Adrenal gland (tissue), 9 donors: ENCODE measurements at regions not wholly inside any gene's neighbourhood (a gene's known extent, or its start where the extent isn't known, plus 50 kb on each side); places are given as distances from the start of the nearest gene placed in this dataset.

Experiments
- DNase-seq, 7 donors: peaks; one replicate each; pipeline ENCODE4 v3.0.0-alpha.2; 2019 to 2020
- H3K27ac ChIP-seq, 5 donors: fragments of 200-600 bp; sonication (generic) in 4 of 5; 1 replicate in 3 of 5; 2 replicates in 2 of 5; pipeline versions ENCODE4 v1.5.1 to v1.8.0; 2016 to 2020; ENCODE audit warnings: mild to moderate bottlenecking in 1 of 5
- H3K27me3 ChIP-seq: fragments of 200-600 bp; 2 replicates; pipeline ENCODE4 v1.8.0; 2021
- H3K36me3 ChIP-seq, 2 donors: fragments of 200-600 bp; replicated peaks in 1 of 2; 1 replicate in 1 of 2; 2 replicates in 1 of 2; pipeline versions ENCODE4 v1.5.1 to v1.8.0; 2018 to 2022
- H3K4me1 ChIP-seq, 2 donors: fragments of 200-600 bp; replicated peaks in 1 of 2; 1 replicate in 1 of 2; 2 replicates in 1 of 2; pipeline versions ENCODE4 v1.5.1 to v1.8.0; 2018 to 2021
- H3K4me3 ChIP-seq, 4 donors: fragments of 200-600 bp; sonication (generic) in 3 of 4; one replicate each; pipeline ENCODE4 v1.5.1; 2016 to 2018
- H3K9me3 ChIP-seq, 3 donors: fragments of 200-600 bp; sonication (generic) in 1 of 3; replicated peaks in 1 of 3; 1 replicate in 2 of 3; 2 replicates in 1 of 3; pipeline versions ENCODE4 v1.5.1 to v1.8.0; 2016 to 2021
- CTCF ChIP-seq, 6 experiments: fragments of 450-650 bp in 4 of 6; fragments of 200-600 bp in 2 of 6; sonication (generic) in 1 of 6; IDR thresholded peaks; 1 replicate in 5 of 6; 2 replicates in 1 of 6; pipeline versions ENCODE4 v1.5.1 to v1.8.0; 2016 to 2021; ENCODE audit warnings: antibody characterized with exemption in 6 of 6, mild to moderate bottlenecking in 2 of 6, moderate library complexity in 1 of 6
- POLR2A ChIP-seq, 2 donors: fragments of 450-650 bp; IDR thresholded peaks; one replicate each; pipeline ENCODE4 v1.6.1; 2017; ENCODE audit warnings: antibody characterized with exemption in 2 of 2, mild to moderate bottlenecking in 2 of 2, moderate library complexity in 1 of 2
- WGBS, 4 donors: extraction: QIAGEN DNeasy Blood & Tissue Kit in 2 of 4; methylation state at CpG; one replicate each; pipeline versions ENCODE4 v1.1.5 to v1.1.7; 2013 to 2017; 5-methylcytosine and 5-hydroxymethylcytosine counted together
- intact Hi-C, 2 donors: fragments of 100-400 bp; cut with DNase I; formaldehyde crosslinking; loops; one replicate each; pipeline versions ENCODE4 v1.14.1 to v1.15.0; 2022 to 2023
- donor health status: healthy with polysubstance abuse.
- donor health status: Bipolar disorder and iron deficiency.
- donor health status: DM: yes; HTN: yes; CAD: no.
- donor health status: DM: no; HTN: no; CAD: no.
- donor health status: DM: no; HTN: no; CAD: no.

GRCh38 chr20:11248687-11249638, 575.2 kb upstream of the JAG1 start:
- WGBS, 4 donors: 40 to 47% (median 46%) methylated on average over 9 of the region's 9 CpGs
- intact Hi-C loops: no loop called here
- TF ChIP-seq POLR2A (IDR thresholded peaks at IDR 0.05): no peak
- TF ChIP-seq CTCF (IDR thresholded peaks at IDR 0.05): no peak
- no peaks in the 10 kb centered on the region for H3K36me3 ChIP-seq
- H3K9me3 ChIP-seq: no peaks in the 10 kb centered on the region
- H3K4me1 ChIP-seq: no peaks in the 10 kb centered on the region
- no peak overlapping the region for H3K4me3 ChIP-seq
- no peaks in the 10 kb centered on the region for H3K27me3 ChIP-seq
- no peak for DNase-seq
- H3K27ac ChIP-seq: no peak overlapping the region

- no peaks in the 10 kb centered on the region for H3K9me3 ChIP-seq
- H3K36me3 ChIP-seq: no peaks in the 10 kb centered on the region
- intact Hi-C loops: no loop called here
- H3K4me3 ChIP-seq: no peak overlapping the region
- H3K27me3 ChIP-seq: no peaks in the 10 kb centered on the region
- DNase-seq: no peak
- no peak overlapping the region for H3K27ac ChIP-seq
- H3K4me1 ChIP-seq: no peaks in the 10 kb centered on the region
- TF ChIP-seq POLR2A (IDR thresholded peaks at IDR 0.05) (no peak), CTCF (IDR thresholded peaks at IDR 0.05) (no peak)
- 77 to 93% (median 86%) methylated on average over 2 of the region's 2 CpGs for whole genome bisulfite sequencing, 4 donors
Measured at GRCh38 chr20:11249683-11250082, 575.9 kb upstream of the JAG1 start.

GRCh38 chr20:11252447-11252846, 578.6 kb upstream of the JAG1 start:
- no peaks in the 10 kb centered on the region for H3K9me3 ChIP-seq
- H3K27ac ChIP-seq: no peak overlapping the region
- intact Hi-C loops: no loop called here
- no peak overlapping the region for H3K4me3 ChIP-seq
- no peaks in the 10 kb centered on the region for H3K36me3 ChIP-seq
- WGBS, 4 donors: 74 to 84% (median 78%) methylated on average over 1 of the region's 1 CpG
- no peak for DNase-seq
- H3K4me1 ChIP-seq: no peaks in the 10 kb centered on the region
- TF ChIP-seq POLR2A (IDR thresholded peaks at IDR 0.05) (no peak), CTCF (IDR thresholded peaks at IDR 0.05) (no peak)
- no peaks in the 10 kb centered on the region for H3K27me3 ChIP-seq

GRCh38 chr20:11255455-11255854, 581.7 kb upstream of the JAG1 start:
- intact Hi-C loops: no loop called here
- 90 to 96% (median 94%) methylated on average over 1 of the region's 1 CpG for WGBS, 4 donors
- H3K27me3 ChIP-seq: no peaks in the 10 kb centered on the region
- no peaks in the 10 kb centered on the region for H3K36me3 ChIP-seq
- no peak for DNase-seq
- no peaks in the 10 kb centered on the region for H3K4me1 ChIP-seq
- no peak for TF ChIP-seq CTCF (IDR thresholded peaks at IDR 0.05)
- H3K4me3 ChIP-seq: no peak overlapping the region
- H3K9me3 ChIP-seq: no peaks in the 10 kb centered on the region
- H3K27ac ChIP-seq: no peak overlapping the region
